CD4-positive, alpha-beta T cell treated with Interleukin-17A for 4 hours (primary cell): ENCODE measurements at regions not wholly inside any gene's neighbourhood (a gene's known extent, or its start where the extent isn't known, plus 50 kb on each side); places are given as distances from the start of the nearest gene placed in this dataset.
"Not testable (repeated sequence)": the region's sequence is repeated elsewhere in the genome, so short reads cannot be mapped to it uniquely, and the experiment has no call there.

Source experiments
- DNase-seq: peaks from one replicate; pipeline ENCODE4 v3.0.0-alpha.2; 2020; ENCODE audit warnings: mixed read lengths

DNA sequence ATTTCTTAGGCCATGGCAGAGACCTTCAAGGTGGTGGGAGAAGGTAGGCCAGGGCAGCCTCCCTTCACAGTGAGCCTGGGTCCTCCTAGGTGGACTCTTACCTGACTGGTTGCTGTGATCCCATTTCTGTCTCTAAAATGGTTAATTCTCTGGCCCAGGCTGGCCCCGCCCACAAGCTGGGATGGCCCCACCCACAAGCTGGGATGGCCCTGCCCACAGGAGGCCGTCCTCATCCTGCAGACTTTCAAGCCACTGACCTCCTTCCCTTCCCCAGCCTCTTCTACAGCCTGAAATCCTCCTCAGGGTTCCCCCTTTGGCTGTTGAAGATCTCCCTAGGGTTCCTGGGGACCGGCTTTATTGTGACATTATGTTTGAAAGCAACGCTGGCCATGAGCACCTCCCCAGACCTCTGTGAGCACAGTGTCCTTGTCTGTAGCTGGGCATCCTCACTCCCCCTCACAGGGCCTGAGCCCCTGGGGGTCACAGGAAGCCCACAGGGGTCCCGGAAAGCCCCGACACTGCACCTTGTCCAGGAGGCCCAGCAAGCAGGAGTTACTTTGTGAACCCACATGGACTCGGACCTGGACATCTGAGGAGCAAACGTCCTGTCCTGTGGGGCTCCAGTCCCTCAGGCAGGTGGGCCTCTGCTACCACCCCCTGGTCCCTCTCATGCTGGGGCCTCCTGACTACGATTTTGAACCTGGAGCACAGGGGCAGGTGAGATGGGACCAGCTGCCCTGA is 621.7 kb downstream of the MATN1 start:
- no peak for DNase-seq

DNA sequence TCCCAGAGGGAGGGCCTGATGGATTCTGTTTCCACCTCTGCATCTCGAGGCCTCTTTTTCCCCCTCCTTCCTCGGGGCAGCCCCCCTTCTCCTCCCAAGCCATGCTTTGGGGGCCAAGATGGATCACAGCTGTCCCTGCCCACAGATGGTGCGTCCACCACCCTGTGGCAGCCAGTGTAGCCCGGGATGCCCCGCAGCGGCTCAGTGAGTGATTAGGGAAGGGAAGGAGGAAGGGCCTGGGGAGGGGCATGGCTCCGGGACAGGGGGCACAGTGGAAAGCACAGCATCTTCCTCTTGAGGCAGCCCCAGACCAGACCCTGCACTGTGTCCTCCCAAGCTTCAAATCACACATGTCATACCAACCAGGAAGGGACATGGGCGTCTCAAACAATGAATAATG is 622.4 kb downstream of the MATN1 start:
- no peak for DNase-seq

GRCh38 chr1:30100524-30100862 is 622.9 kb downstream of the MATN1 start:
- no peak for DNase-seq

- DNase-seq, result no peak
These were observed 623.5 kb downstream of the MATN1 start for GRCh38 chr1:30099587-30100523.

- DNase-seq, result not testable (repeated sequence)
These were observed 625.5 kb downstream of the MATN1 start for GRCh38 chr1:30097851-30098250.

- DNase-seq, result no peak
These were observed 627.8 kb downstream of the MATN1 start for GRCh38 chr1:30095451-30096025.

DNA sequence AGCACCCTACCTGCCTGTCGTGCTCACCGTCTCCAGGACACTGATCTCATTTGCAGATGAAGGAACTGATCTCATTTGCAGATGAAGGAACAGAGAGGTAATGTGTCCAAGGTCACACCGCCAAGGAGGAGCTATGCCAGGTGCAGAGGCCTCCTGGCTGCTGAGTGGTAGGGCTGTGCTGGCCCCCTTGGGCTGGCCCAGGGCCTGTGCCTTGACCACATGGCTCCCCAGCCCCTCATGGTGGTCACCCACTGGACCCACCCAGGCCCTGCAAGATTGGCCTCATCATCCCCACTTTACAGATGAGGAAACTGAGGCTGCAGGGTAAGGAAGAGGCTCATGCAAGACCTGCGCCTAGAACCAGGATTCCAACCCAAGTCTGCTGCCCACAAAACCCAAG is 628.3 kb downstream of the MATN1 start:
- no peak for DNase-seq

DNA sequence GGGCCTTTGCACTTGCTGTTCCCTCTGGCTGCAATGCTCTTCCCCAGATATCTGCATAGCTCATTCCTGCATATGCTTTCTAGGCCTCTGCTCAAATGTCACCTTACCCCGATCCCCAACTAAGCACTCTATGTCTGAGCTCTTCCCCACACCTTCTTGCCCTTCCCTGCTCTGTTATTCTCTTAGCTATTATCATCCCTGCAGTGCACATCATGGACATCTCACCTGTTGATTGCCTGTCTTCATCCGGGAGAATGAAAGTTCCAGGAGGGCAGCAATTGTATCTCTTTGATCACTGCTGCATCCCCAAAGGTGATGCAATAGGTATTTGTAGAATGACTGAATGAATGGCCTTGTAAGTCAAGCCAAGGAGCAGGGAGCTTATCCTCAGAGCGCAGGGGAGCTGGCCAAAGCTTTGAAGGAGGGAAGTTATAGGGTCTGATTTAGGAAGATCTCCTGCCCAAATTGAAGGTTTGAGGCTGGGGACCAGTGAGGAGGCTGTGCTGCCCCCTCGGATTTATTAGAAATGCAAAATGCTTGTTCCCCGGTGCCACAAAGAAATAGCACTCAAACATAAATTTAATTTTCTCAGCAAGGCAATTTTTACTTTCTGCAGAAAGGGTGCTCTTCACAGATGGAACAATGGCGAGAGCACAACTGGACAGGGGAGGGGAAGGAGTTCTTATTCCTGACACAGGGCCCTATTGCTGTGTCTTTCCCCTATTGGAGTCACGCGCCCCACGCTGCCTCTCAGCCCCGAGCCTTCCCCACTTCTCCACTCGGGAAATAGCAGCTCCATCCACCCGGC is 631.1 kb downstream of the MATN1 start:
- DNase-seq, result no peak

- DNase-seq, result no peak
These were observed 633.1 kb downstream of the MATN1 start for GRCh38 chr1:30090162-30090820.

DNA sequence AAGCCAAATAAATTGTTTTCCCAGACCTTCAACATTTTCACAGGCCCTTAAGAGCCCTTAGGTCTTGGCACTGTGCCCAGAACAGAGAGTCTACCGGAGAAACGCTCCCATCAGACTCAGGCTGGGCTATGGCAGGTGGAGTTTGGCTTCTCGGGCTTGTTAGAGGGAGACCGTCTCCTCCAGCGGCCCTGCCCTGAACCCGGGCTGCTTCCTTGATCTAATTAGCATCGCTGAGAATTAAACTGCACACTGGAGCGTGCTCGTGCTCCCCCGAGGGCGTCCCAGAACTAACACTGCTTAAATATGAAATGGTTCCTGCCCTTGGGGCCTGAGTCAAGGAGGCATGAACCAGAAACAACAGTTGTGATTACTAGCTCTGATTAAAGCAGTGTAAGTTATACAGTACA is 634.4 kb downstream of the MATN1 start:
- DNase-seq, result no peak

GRCh38 chr1:30088594-30088993 is 634.8 kb downstream of the MATN1 start:
- no peak for DNase-seq

- DNase-seq, result no peak
These were observed 635.9 kb downstream of the MATN1 start for GRCh38 chr1:30087465-30087864.

DNA sequence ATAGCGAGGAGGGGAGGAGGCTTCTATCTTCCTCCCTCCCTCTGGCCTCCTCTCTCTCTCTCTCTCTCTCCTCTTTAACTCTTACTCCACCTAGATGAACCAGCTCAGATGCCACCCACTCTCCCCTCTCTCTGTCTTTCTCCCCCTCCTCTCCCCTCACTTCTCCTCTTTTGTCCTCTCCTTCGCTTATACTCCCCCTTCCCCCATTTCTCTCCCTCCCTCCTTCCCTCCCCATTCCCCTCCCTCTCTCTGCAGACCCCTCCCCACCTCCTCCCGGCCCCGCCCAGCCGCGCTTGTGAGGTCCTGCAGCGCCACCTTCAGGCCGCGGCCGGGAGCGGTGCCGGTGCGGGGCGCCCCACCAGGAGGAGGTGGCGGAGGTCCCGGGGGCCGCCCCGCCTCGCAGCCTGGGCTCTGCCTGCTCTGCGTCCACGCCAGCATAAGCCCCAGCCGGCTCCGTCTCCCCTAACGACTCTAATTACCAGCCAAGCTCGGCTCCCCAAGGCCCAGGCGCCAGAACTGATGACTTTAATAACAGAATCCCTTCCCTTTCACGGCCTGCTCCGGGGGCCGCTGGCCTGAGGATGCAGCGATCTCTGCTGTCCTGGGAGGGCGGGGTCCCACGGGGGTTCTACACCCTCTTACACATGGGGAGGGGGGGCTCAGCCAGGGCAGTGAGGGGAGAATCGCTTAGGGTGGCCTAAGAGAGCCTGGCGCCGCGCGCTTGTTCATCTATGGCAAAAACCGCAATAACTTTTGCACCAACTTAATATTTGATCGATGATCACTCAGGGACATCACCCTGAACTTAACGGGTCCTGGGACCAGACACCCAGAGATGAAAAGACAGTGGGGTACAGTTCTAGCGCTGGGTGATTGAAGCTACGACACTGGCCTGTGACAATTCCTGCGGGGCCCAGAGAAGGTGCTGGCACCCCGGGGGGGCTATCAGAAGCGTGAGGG is 637.3 kb downstream of the MATN1 start:
- peak; percentile 17 for DNase-seq

DNA sequence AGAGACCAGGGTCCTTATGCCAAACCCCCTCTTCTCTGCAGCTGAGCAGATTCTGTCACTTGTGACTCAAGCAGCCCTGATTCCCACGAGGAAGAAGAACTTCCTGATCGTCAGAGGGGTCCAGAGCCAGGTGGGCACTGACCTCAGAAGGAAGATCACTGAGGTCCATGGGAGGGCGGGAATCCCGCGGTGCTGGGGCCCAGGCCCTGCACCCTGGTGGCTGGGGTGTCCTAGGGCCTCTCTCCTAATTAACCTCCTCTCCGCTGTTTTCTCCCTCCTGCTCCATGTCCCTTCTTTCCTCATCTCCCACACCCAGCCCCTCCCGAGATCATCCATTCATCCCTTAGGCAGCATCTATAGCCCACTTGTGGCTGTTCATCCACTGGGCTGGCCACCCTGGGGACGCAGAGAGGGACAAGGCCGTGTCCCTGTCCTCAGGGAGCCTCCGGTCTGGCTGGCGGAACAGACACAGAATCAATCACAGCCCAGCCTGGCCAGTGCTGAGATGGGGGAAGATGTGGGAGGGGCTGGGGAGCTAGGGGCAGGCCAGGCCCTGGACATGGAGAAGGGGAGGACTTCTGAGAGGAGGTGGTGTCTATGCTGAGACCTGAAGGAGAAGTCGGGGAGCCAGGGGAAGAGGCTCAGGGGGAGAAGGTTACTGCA is 638.3 kb downstream of the MATN1 start:
- no peak for DNase-seq

GRCh38 chr1:30083800-30084464 is 639.5 kb downstream of the MATN1 start:
- DNase-seq, result no peak

- no peak for DNase-seq
These were observed 641.8 kb downstream of the MATN1 start for GRCh38 chr1:30081379-30082102.

DNA sequence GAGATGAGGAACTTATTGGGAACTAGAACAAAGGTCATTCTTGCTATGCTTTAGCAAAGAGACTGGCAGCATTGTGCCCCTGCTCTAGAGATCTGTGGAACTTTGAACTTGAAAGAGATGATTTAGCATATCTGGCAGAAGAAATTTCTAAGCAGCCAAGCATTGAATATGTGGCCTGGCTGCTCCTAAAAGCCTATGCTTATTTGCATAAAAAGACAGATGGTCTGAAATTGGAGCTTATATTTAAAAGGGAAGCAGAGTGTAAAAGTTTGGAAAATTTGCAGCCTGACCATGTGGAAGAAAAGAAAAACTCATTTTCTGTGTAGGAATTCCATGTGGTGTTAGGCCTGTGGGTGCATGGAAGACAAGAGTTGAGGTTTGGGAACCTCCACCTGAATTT is 647.5 kb downstream of the MATN1 start:
- DNase-seq, result not testable (repeated sequence)

- DNase-seq, result no peak
These were observed 654.5 kb downstream of the MATN1 start for GRCh38 chr1:30068787-30069472.

- DNase-seq, result no peak
These were observed 658.8 kb downstream of the MATN1 start for GRCh38 chr1:30064547-30064946.
